Activated CD4-positive, alpha-beta T cell treated with anti-CD3 and anti-CD28 coated beads, Interleukin-2, amount 50 U/mL, for 1 hour (primary cell): ENCODE measurements at regions not wholly inside any gene's neighbourhood (a gene's known extent, or its start where the extent isn't known, plus 50 kb on each side); places are given as distances from the start of the nearest gene placed in this dataset.
"Not testable (repeated sequence)": the region's sequence is repeated elsewhere in the genome, so short reads cannot be mapped to it uniquely, and the experiment has no call there.

Source experiments
- DNase-seq: peaks from one replicate; pipeline ENCODE4 v3.0.0-alpha.2; 2020

DNA sequence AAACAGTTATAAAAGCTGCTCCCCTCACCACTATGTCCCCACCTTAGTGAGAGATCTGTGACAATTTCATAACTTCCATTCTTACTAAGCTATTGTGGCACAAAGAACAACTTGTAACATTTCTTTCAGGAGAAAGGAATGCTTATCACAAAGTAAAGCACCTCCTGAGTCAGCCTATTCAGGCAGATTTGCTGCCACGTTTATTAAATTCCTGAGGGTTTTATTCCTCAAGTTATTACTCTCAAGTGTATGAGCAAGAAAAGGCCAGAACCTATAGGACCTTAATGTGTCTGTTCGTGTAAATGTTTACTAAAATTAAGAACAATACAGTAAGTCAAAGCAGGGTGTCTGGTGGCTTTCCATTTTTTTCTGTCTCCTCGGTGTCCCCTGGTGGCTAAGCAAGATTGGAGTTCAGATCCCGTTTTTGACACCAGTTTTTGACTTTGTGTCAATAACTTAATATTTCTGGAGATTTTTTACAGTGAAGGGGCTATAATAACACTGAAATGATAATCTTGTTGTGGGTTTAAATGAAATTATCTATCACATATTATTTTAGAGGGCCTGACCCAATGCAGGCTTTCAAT lies 1539.6 kb downstream of the BRINP3 start:
- no peak for DNase-seq

DNA sequence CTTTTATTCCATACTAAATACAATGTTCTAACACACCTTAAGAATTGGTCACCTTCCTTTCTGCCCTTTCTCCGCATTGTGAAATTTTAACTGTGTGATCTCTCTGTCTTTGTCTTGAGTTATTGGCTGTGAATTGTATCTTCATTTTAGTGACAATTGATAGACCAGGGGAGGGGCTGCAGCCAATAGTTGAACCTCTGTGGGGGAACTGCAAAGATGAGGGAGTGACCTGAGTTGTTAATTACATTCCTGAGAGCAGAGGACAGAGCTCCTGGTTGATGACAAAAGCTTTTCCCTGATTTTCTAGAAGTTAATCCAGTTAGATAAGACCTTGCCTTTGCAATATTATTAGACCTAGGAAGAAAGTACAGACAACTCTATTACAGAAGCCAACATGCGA lies 1535.7 kb downstream of the BRINP3 start:
- DNase-seq = no peak

DNA sequence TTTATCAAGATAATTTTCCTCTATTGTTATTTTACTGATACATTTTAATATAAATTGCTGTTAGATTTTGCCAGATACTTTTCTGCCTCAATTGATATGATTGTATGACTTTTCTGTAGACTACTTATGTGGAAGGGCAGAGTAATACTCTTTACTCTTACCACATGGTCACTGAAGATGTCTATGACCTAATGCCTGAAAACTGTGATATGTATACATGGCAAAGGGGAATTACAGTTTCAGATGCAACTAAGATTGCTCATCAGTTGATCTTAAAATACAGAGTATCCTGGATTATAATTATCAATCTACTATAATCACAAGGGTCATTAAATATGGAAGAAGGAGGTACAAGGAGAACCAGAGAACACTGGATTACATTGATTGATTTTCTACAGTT lies 1528.0 kb downstream of the BRINP3 start:
- no peak for DNase-seq

DNA sequence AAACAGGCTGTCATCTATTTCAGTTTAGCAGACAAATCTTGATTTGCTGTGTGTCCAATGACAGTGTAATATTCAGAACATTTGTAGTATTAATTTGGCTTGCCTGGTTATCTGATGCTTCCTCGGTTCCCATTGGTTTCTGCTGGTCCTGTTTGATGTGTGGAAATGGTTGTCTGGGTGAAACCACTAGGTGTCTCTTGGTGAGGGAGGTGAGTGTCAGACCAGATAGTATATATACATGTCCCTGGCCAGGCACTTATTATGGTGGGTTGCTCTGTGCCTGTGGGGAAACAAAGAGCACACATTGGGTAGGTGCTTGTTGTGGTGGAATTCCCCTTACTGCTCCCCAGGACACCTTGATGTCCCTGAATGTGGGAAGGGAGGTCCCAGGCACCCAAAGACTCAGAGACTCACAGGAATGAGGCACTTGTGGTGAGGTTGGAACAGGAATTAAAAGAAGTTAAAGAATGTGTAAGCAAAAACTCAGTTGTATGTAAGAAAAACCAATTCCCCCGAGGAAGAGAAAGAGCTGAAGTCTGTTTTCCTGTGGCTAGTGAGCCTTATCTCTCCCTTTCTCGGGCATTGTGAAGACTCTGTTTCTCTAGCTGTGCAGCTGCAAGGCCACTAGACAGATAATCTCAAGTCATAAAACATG lies 1519.1 kb downstream of the BRINP3 start:
- DNase-seq = no peak

DNA sequence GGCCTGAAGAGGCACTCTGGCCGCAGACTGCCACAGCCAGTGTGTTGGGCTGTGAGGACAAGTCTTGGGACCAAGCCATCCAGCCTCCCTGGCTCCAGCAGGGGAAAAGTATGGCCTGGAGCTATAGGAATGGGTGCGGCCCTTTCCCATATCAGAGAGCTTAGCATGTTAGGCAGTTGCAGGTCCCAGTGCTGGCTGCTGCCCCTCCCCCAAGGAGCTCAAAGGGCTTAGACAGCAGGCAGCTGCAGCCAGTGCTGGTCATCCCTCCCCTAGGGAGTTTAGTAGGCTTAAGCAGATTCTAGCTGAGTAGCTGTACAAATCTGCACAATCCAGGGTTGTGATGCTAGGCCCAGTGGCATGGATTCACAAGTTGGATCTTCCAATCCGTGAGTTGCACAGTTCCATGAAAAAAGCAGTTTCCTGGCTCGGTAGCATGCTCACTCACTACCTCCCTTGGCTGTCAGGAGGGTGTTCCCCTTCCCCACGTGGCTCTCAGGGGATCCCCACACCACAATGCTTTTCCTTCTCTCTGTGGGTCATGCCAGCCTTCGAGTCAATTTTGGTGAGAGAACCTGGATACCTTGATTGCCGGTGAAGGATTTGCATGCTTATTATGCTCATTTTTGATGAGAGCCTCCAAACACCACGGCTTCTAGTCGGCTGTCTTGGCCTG lies 1490.8 kb downstream of the BRINP3 start:
- DNase-seq = no peak

DNA sequence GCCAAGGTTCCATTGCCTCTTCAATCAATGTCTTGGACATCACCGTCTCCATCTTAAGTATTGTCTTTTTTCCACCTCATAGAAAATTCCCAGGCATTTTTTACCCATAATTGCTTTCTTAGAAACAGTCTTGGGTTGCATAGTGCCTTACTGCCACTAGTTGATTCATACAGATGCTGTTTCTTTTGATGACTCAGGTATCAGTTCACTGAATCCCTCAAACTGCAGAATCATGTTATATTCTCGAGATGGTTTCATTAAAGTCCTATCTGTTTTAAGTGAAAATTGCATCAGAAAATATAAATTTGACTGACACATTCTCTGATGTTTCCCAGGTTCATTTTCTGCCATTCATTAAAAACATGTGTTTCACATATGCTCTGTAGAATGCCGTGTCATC lies 1489.1 kb downstream of the BRINP3 start:
- DNase-seq = no peak

DNA sequence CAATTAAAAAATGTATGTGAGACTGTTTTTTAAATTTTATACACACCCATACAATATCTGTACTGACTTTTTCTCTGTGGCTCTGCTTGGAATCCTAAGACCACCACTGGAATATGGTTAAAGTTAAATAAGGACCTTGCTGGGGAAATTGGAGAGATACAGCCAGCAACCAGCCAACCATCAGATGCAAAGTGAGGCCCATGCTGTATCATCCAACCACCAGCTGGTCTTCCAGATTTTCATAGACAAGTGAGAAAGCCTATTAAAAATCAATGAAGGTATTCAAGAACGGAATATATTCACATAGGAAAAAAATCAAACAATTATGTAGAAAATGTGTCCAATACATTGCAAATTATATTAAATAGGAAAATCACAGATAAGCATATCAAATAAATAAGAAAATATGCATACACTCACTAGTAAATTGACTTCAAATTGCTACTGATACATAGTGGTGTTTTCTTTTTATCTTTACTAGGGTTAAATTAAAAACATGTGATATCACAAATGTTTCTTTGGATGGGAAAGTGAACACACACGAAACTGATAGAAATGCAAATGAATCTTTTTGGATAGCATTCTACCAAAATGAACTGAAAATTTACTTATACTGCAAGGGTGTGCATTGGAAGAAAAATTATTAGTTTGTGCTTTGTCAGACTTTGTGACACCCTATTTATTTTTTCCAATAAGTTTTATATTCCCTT lies 1486.3 kb downstream of the BRINP3 start:
- DNase-seq = no peak

DNA sequence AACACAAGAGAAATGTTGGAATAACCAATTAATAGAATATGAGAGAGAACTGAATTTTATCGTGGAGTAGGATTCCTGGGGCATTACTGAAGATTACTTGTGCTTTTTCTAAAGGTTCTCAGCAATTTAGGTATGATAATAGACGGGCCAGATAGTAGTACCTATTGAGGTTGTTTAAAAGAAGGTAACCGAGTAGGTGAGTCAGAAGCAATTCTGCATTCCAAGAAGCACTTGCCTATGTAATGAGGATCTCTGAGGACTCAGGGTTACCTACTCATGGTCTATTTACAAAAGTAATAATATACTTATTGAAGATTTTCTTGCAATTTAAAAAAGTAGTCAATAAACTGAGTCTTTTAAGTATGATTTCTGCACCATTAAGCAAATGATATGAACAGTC lies 1469.8 kb downstream of the BRINP3 start:
- DNase-seq = no peak

DNA sequence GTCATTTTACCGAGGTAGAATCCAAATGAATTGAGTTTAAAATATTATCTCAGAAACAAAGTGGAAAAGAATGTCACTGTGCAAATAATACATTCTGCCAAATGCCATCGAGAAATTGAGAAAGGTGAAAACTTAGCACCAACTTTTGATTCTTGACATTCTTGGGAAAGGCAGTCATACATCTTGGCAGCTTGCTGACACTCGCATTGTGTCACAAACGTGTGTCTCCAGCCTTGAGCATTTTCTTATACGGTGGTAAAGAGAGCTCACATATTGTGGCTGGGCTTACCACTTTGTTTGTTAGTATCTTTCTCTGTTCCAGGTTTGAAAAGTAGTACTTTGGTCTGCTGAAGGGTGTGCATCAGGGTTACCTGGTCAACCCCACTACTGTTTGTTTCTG lies 1456.1 kb downstream of the BRINP3 start:
- DNase-seq = no peak

DNA sequence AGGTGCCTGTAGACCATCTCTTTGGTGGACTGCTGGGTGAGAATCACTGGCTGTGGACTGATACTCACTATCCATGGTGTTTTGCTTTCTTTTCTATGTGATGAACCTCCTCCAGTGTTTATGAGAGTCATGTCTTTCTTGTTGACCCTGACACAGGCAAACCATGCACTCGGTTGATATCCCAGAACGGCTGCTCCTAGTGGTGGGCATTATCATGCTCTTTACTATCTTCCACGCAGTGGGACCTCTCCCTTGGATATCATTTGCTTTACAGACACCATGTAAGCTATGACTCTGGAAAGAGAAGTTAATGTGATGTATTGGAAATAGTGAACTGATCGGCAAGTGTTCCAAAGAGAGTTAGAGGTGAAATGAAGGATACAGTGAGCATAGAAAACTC lies 1455.6 kb downstream of the BRINP3 start:
- DNase-seq = no peak

DNA sequence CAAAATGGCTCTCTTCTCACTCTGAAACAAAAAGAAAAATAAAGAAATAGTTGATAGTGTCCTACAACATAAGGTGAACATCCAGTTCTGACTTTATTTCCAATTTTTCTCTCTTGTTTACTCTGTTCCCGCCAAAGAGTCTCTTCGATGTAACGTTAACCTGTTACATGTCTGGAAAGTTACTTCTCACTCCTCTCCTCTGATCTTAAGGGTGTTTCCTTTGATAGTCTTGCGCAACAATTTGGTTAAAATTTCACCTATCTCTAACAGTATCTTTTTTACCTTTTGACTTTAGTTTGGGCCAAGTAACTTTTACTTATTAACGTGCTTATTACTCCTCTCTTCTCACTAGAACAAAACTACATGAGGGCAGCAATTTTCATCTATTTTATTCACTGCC lies 1450.2 kb downstream of the BRINP3 start:
- DNase-seq = no peak

DNA sequence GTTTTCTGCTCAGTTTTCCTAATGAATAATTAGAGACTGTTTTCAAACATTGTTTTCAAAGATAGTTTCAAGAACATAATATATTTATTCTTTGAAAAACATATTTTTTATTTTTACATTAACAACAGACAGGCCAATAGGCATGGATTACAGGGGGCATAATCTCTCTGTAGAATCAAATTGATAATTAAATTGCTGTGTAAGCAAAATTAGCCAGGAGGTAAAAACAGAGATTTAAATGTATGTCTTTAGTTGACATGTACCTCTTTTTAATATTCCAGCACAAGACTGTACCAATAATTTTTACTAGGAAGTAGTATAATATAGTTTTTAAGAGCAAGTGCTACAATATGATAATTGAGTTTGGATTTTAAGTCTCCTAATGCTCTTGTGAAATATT lies 1444.5 kb downstream of the BRINP3 start:
- no peak for DNase-seq

DNA sequence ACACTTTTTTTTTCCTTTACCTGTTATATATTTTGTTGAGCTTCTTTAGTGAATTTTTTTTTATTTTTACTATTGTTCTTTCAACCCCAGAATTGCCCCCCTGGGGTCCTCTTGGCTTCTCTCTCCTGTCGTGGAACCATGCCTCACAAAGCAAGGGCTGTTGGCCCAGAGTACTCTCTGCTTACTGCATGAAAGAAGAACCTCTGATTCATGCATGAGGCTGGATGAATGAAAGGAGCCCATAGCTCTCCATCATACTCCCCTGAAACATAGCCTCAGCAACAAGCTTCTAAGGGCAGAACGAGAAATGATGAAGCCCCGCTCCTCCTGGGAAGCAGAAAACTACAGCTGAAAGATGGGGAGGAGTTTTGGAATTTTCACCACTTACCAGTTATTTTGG lies 1441.0 kb downstream of the BRINP3 start:
- DNase-seq = no peak

DNA sequence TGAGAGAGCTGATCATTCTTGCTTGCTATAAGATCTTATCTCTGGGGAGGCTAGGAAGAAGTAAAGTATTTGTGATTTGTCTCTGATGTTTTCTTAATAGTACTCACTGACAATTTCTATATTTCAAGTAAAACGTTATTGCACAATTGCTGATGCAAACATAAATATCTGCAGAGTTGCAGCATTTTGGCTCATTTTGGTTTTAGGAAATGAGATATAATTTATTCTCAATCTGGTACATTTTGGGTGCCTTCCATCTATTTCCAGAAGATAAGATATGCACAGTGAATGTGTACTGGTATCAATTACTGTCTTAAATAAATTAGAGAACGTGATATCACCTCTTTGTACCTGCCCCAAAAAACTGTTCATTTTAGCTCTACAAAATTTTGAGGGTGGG lies 1431.5 kb downstream of the BRINP3 start:
- no peak for DNase-seq

DNA sequence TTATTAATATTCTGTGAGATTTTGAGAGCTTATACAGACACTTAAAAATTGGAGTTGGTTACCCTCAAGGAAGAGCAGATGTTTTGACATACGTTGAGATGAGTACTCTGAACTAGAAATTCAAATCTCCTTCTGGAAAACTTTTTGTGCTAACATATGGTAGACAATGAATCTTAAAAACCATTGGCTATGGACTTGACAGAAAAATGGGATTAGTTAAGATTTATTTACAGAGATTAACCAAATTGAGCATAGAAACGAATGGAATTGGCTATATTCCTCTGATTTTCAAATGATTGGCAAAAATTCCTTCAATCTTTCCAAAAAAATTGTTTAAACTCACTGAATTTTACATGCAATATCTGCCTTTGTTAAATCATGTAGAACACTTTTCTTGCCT lies 1392.9 kb downstream of the BRINP3 start:
- DNase-seq = no peak

DNA sequence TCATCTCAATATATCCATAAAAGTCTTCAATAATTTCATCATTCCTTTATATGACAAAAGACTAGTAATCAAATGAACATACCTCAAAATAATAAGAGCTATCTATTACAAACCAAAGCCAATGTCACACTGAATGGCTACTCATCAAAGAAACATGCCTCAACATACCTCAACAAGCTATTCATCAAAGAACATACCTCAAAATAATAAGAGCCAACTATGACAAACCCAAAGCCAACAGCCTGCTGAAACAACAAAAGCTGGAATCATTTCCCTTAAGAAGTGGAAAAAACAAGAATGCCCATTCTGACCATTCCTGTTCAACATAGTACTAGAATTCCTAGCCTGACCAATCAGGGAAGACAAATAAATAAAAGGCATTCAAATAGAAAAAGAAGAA lies 1373.7 kb downstream of the BRINP3 start:
- DNase-seq = no peak

DNA sequence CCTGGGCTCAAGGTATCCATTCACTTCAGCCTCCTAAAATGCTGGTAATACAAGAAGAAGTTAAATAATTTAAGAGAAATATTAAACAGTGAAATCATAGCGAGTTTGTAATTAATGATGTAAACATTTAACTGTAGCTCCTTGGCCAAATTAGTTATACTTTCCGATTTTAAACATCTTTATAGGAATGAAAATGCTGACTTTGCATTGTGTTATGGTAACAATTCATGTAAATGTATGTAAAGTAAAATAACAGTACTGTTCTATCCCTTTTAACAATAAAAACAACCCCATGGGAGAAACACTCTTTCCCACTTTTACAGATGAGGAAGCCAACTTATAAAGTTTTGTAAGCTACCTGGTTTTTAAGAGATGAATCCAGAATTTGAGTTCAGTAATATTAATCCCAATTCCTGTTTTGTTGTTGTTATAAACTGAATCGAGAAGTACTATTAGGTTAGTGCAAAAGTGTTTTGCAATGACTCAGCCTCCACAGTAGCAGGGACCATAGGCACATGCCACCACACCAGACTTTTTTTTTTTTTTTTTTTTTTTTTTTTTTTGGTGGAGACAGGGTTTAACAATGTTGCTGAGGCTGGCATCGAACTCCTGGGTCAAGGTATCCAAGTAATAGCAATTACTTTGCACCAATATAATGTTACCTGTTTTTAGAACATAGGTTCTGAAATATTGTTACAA lies 1360.4 kb downstream of the BRINP3 start:
- DNase-seq = no peak

DNA sequence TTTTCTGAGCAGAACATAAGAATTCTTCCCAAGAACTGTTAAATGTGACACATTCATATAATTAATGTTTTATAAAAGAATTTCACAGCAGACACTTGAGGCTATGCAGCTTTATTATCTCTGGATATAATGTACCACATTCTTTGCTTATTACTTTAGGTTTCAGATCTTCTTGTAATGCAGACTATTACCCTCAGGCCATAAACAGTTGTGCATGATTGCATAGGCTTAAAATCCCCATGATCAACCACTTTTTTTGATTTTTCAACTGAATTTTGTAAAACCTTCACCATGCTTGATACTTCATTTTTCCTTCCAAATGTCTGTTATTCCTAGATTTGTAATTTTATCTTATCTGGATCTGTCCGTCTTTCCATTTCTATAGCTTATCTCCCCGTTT lies 1355.7 kb downstream of the BRINP3 start:
- no peak for DNase-seq

DNA sequence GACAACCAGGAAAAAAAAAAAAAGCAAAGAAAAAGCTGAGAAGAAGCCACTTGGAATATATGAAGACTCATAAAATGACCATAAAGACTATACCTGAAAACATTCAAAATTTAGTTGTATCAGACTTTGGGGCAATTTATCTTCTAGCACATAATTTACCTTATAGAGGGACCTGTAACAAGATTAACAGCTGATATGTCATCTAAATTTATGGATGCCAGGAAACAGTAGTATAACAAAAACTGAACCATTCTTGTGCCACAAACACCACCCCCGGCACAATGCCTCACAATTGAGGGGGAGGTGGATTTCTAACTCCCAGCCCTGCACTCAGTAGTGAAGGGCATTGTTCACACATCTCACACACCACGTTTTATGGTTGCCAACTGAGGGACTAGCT lies 1352.0 kb downstream of the BRINP3 start:
- no peak for DNase-seq

DNA sequence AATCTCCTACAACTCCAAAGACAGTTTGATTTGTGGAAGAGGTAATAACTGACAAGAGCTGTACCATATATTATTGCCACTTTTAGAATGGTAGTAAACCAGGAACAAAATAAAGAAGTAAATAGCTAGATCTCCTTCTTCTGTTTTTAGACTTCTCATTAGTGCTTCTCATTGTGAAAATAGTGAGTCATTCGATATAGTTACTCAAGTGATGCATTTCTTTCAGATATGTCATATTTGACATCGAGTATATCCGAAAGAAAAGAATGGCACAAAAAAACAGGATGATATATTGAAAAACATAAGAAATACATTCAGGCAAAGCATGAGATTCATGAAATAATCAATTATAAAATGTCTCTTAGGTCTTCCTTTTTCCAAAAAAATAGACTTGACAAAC lies 1346.1 kb downstream of the BRINP3 start:
- DNase-seq = no peak

DNA sequence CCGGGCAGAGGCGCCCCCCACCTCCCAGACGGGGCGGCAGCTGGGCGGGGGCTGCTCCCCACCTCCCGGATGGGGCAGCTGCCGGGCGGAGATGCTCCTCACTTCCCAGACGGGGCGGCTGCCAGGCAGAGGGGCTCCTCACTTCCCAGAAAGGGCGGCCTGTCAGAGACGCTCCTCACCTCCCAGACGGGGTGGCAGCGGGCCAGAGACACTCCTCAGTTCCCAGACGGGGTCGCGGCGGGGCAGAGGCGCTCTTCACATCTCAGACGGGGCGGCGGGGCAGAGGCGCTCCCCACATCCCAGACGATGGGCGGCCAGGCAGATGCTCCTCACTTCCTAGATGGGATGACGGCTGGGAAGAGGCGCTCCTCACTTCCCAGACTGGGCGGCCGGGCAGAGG lies 1337.9 kb downstream of the BRINP3 start:
- DNase-seq = not testable (repeated sequence)

DNA sequence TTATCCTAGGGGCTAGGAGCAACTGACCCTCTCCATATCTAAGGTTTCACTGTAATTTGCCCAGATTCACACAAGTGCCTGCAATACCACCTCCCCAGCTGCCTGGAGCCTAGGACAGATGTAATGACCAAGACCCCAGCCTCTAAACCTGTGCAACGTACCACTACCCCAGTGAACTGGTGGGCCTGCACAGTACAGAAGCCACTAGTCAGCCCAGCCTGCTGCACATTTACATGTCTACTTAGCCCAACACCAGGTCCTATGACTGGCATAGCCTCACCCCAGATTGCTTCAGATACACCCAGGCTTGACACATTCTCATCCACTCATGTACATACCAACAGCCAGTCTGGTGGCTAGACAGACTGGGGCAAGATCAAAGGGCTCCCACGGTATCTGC lies 1336.6 kb downstream of the BRINP3 start:
- DNase-seq = no peak
